Transverse colon (tissue), 4 donors: ENCODE measurements at regions not wholly inside any gene's neighbourhood (a gene's known extent, or its start where the extent isn't known, plus 50 kb on each side); places are given as distances from the start of the nearest gene placed in this dataset.

Experiments
- CTCF ChIP-seq, 5 experiments: fragments of 200-600 bp in 3 of 5; fragments of 450-650 bp in 2 of 5; sonication (generic) in 3 of 5; IDR thresholded peaks; 1 replicate in 2 of 5; 2 replicates in 3 of 5; pipeline ENCODE4 v1.5.1; 2016 to 2017; ENCODE audit warnings: antibody characterized with exemption in 5 of 5, inconsistent platforms in 3 of 5, mild to moderate bottlenecking in 2 of 5, moderate library complexity in 1 of 5
- EP300 ChIP-seq: sonication (generic); formaldehyde crosslinking; IDR thresholded peaks from one replicate; pipeline ENCODE4 v1.6.1; 2017; ENCODE audit warnings: antibody characterized with exemption, low read depth
- POLR2A ChIP-seq: fragments of 450-650 bp; IDR thresholded peaks from one replicate; pipeline ENCODE4 v1.6.1; 2016; ENCODE audit warnings: antibody characterized with exemption, mild to moderate bottlenecking, moderate library complexity
- POLR2AphosphoS5 ChIP-seq, 3 donors: sonication (generic); formaldehyde crosslinking; IDR thresholded peaks; one replicate each; pipeline ENCODE4 v1.6.1; 2016; ENCODE audit warnings: antibody characterized with exemption in 3 of 3

GRCh38 chr18:2240311-2240705 lies 331.0 kb downstream of the METTL4 start:
- TF ChIP-seq POLR2A (no peak), CTCF (IDR thresholded peaks at IDR 0.05) (no peak), POLR2AphosphoS5 (IDR thresholded peaks at IDR 0.05) (no peak), EP300 (no peak)
